ENCODE measurements at regions not wholly inside any gene's neighbourhood (a gene's known extent, or its start where the extent isn't known, plus 50 kb on each side); places are given as distances from the start of the nearest gene placed in this dataset.

- POLR2A ChIA-PET, result interaction anchor here (0.6 to 1.5 kb wide), 4 partner anchors 12 to 1404 kb away, joined by 3 to 6 read pairs (median 4); no protein-coding TSS in a partner anchor
- ATAC-seq, result no peak
Measured at GRCh38 chr13:50071379-50071778, 56.1 kb downstream of the KCNRG start.

GRCh38 chr13:50072676-50073075 is 57.4 kb downstream of the KCNRG start:
- Histone ChIP-seq H3K4me3 (ENCODE audit: low read length) (no peak overlapping the region), H3K36me3 (ENCODE audit: control insufficient read depth in 2 of 3, insufficient read depth in 3 of 3, low read length in 3 of 3) (no peaks in the 10 kb centered on the region), H3K9me3 (ENCODE audit: control insufficient read depth in 2 of 3, low read length in 3 of 3) (no peaks in the 10 kb centered on the region), H3K27ac (ENCODE audit: low read depth, low read length) (no peak overlapping the region), H3K4me1 (ENCODE audit: control insufficient read depth in 2 of 2, insufficient read depth in 2 of 2, low read length in 2 of 2) (no peaks in the 10 kb centered on the region), H3K27me3 (ENCODE audit: control insufficient read depth in 2 of 2, insufficient read depth in 2 of 2, low read length in 2 of 2) (peaks cover 0 to 7% of the 10 kb centered on the region in 2 donors)
- CTCF ChIA-PET, result no interaction called here
- ATAC-seq (no peak), DNase-seq (no peak)
- Mint-ChIP-seq H3K4me1 (peaks cover 0 to 61% (median 9%) of the 10 kb centered on the region in 7 donors), H3K27ac (no peak overlapping the region), H3K9me3 (peaks cover 0 to 1% (median 0%) of the 10 kb centered on the region in 11 donors), H3K4me3 (no peak overlapping the region), H3K36me3 (peaks cover 0 to 7% (median 2%) of the 10 kb centered on the region in 5 donors), H3K27me3 (peaks cover 0 to 10% (median 7%) of the 10 kb centered on the region in 5 donors)
- POLR2A ChIA-PET, result no interaction called here
- intact Hi-C loops (cut with micrococcal nuclease), result loop anchor here (1.0 to 2.0 kb wide), 3 partner anchors 8 to 14 kb away; no protein-coding TSS in a partner anchor

More at GRCh38 chr13:50071379-50071778, 56.1 kb downstream of the KCNRG start:
- Mint-ChIP-seq H3K4me1 (peaks cover 0 to 59% (median 9%) of the 10 kb centered on the region in 7 donors), H3K36me3 (peaks cover 0 to 14% (median 4%) of the 10 kb centered on the region in 5 donors), H3K27ac (peak overlapping the region in 1 of 9 donors; percentile 38), H3K27me3 (peaks cover 0 to 7% (median 5%) of the 10 kb centered on the region in 5 donors), H3K4me3 (peak overlapping the region in 1 of 10 donors; percentile 70), H3K9me3 (peaks cover 0 to 1% (median 0%) of the 10 kb centered on the region in 11 donors)
- intact Hi-C loops (cut with micrococcal nuclease), result no loop called here
- peaks cover 0 to 3% of the 10 kb centered on the region in 2 donors for H3K27me3 ChIP-seq (ENCODE audit: control insufficient read depth in 2 of 2, insufficient read depth in 2 of 2, low read length in 2 of 2)
- H3K36me3 ChIP-seq (ENCODE audit: control insufficient read depth in 2 of 3, insufficient read depth in 3 of 3, low read length in 3 of 3), result no peaks in the 10 kb centered on the region
- H3K4me3 ChIP-seq (ENCODE audit: low read length), result no peak overlapping the region
- H3K27ac ChIP-seq (ENCODE audit: low read depth, low read length), result no peak overlapping the region
- CTCF ChIA-PET, result no interaction called here
- H3K4me1 ChIP-seq (ENCODE audit: control insufficient read depth in 2 of 2, insufficient read depth in 2 of 2, low read length in 2 of 2), result no peaks in the 10 kb centered on the region
- no peak for DNase-seq
- no peaks in the 10 kb centered on the region for H3K9me3 ChIP-seq (ENCODE audit: control insufficient read depth in 2 of 3, low read length in 3 of 3)

GRCh38 chr13:50073340-50073739 is 58.1 kb downstream of the KCNRG start:
- Histone ChIP-seq H3K27ac (ENCODE audit: low read depth, low read length) (no peak overlapping the region), H3K27me3 (ENCODE audit: control insufficient read depth in 2 of 2, insufficient read depth in 2 of 2, low read length in 2 of 2) (peaks cover 0 to 7% of the 10 kb centered on the region in 2 donors), H3K4me1 (ENCODE audit: control insufficient read depth in 2 of 2, insufficient read depth in 2 of 2, low read length in 2 of 2) (peaks cover 0 to 6% of the 10 kb centered on the region in 2 donors), H3K4me3 (ENCODE audit: low read length) (no peak overlapping the region), H3K36me3 (ENCODE audit: control insufficient read depth in 2 of 3, insufficient read depth in 3 of 3, low read length in 3 of 3) (no peaks in the 10 kb centered on the region), H3K9me3 (ENCODE audit: control insufficient read depth in 2 of 3, low read length in 3 of 3) (no peaks in the 10 kb centered on the region)
- H3K27ac Mint-ChIP-seq, result no peak overlapping the region
- ATAC-seq, result no peak
- intact Hi-C loops (cut with micrococcal nuclease), result loop anchor here in 1 of 2 donors (1.0 to 2.0 kb wide), 2 partner anchors 8 to 15 kb away; no protein-coding TSS in a partner anchor
- H3K9me3 Mint-ChIP-seq, result peaks cover 0 to 4% (median 0%) of the 10 kb centered on the region in 11 donors
- no peak for DNase-seq
- peaks cover 0 to 15% (median 7%) of the 10 kb centered on the region in 5 donors for H3K27me3 Mint-ChIP-seq
- POLR2A ChIA-PET, result no interaction called here
- H3K4me1 Mint-ChIP-seq, result peaks cover 0 to 61% (median 9%) of the 10 kb centered on the region in 7 donors
- peaks cover 0 to 6% (median 0%) of the 10 kb centered on the region in 5 donors for H3K36me3 Mint-ChIP-seq
- CTCF ChIA-PET, result no interaction called here
- H3K4me3 Mint-ChIP-seq, result peak overlapping the region in 1 of 10 donors; percentile 7

DNA sequence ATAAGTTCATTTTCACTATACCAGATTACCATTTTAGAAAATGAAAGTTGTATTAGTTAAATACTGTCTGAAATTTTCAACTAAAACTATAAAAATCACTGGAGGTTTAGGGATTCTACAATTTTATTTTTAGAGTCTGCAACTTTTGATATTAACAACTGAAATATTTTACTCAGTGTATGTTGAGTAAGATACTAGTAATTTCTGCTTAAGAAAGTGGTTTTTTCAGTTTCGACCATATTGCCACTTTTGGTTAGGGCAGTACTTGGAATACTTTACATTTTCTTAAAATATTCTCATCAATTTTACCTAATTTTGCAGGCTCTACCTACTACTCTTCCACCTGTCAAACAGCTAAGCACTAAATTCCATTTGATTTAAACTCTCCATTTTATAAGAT is 59.6 kb downstream of the KCNRG start:
- H3K27me3 Mint-ChIP-seq, result peaks cover 0 to 15% (median 7%) of the 10 kb centered on the region in 5 donors
- peaks cover 0 to 57% (median 13%) of the 10 kb centered on the region in 7 donors for H3K4me1 Mint-ChIP-seq
- Histone ChIP-seq H3K4me1 (ENCODE audit: control insufficient read depth in 2 of 2, insufficient read depth in 2 of 2, low read length in 2 of 2) (peaks cover 0 to 6% of the 10 kb centered on the region in 2 donors), H3K27me3 (ENCODE audit: control insufficient read depth in 2 of 2, insufficient read depth in 2 of 2, low read length in 2 of 2) (peaks cover 0 to 8% of the 10 kb centered on the region in 2 donors), H3K36me3 (ENCODE audit: control insufficient read depth in 2 of 3, insufficient read depth in 3 of 3, low read length in 3 of 3) (no peaks in the 10 kb centered on the region), H3K9me3 (ENCODE audit: control insufficient read depth in 2 of 3, low read length in 3 of 3) (no peaks in the 10 kb centered on the region), H3K4me3 (ENCODE audit: low read length) (no peak overlapping the region), H3K27ac (ENCODE audit: low read depth, low read length) (no peak overlapping the region)
- no peak overlapping the region for H3K27ac Mint-ChIP-seq
- no peak for DNase-seq
- CTCF ChIA-PET, result interaction anchor here (0.6 kb wide), 1 partner anchor 942 kb away, joined by 3 read pairs; no protein-coding TSS in a partner anchor
- intact Hi-C loops (cut with micrococcal nuclease), result no loop called here
- peaks cover 0 to 6% (median 0%) of the 10 kb centered on the region in 5 donors for H3K36me3 Mint-ChIP-seq
- ATAC-seq, result no peak
- peaks cover 0 to 5% (median 0%) of the 10 kb centered on the region in 11 donors for H3K9me3 Mint-ChIP-seq
- POLR2A ChIA-PET, result interaction anchor here (1.4 to 1.5 kb wide), 2 partner anchors 51 to 77 kb away, joined by 6 read pairs; partner anchors contain the start of gene TRIM13
- no peak overlapping the region for H3K4me3 Mint-ChIP-seq

DNA sequence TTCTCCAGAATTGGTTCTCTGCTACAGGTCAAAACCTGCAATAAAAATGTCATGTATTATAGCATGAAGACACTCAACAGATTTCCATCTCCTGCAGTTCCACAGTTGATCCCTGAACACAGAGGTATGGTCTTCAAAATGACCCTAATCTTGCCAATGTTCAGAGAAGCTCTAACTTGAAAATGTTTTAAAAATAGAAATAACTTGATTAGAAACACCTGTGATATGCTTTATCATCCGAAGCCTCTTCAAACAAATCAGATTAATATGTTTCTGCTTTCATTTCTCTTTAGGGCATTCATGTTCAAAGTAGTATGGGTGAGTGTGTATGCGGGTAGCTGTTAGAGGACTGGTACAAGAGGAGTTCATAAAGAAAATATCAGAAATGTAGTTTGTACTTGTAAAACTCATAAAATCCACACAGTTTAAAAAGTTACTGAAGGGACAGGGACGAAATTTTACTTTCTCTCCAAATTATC is 60.4 kb downstream of the KCNRG start:
- DNase-seq, result no peak
- H3K9me3 Mint-ChIP-seq, result peaks cover 0 to 10% (median 0%) of the 10 kb centered on the region in 11 donors
- intact Hi-C loops (cut with micrococcal nuclease), result no loop called here
- H3K36me3 Mint-ChIP-seq, result peaks cover 0 to 13% (median 0%) of the 10 kb centered on the region in 5 donors
- peaks cover 2 to 15% (median 9%) of the 10 kb centered on the region in 5 donors for H3K27me3 Mint-ChIP-seq
- peak overlapping the region in 4 of 10 donors; percentile 10 to 67 (median 48) for H3K4me3 Mint-ChIP-seq
- CTCF ChIA-PET, result no interaction called here
- no peak for ATAC-seq
- Histone ChIP-seq H3K27ac (ENCODE audit: low read depth, low read length) (no peak overlapping the region), H3K4me3 (ENCODE audit: low read length) (no peak overlapping the region), H3K9me3 (ENCODE audit: control insufficient read depth in 2 of 3, low read length in 3 of 3) (no peaks in the 10 kb centered on the region), H3K4me1 (ENCODE audit: control insufficient read depth in 2 of 2, insufficient read depth in 2 of 2, low read length in 2 of 2) (peaks cover 4 to 6% of the 10 kb centered on the region in 2 donors), H3K27me3 (ENCODE audit: control insufficient read depth in 2 of 2, insufficient read depth in 2 of 2, low read length in 2 of 2) (peaks cover 0 to 12% of the 10 kb centered on the region in 2 donors), H3K36me3 (ENCODE audit: control insufficient read depth in 2 of 3, insufficient read depth in 3 of 3, low read length in 3 of 3) (no peaks in the 10 kb centered on the region)
- POLR2A ChIA-PET, result interaction anchor here (0.6 to 1.5 kb wide), 3 partner anchors 50 to 215 kb away, joined by 4 to 6 read pairs (median 6); partner anchors contain the start of gene TRIM13
- H3K4me1 Mint-ChIP-seq, result peaks cover 0 to 55% (median 20%) of the 10 kb centered on the region in 7 donors
- H3K27ac Mint-ChIP-seq, result peak overlapping the region in 2 of 9 donors; percentile 13 to 14

GRCh38 chr13:50077431-50077830 is 62.2 kb downstream of the KCNRG start:
- Histone ChIP-seq H3K4me1 (ENCODE audit: control insufficient read depth in 2 of 2, insufficient read depth in 2 of 2, low read length in 2 of 2) (peaks cover 5 to 6% of the 10 kb centered on the region in 2 donors), H3K27ac (ENCODE audit: low read depth, low read length) (no peak overlapping the region), H3K4me3 (ENCODE audit: low read length) (no peak overlapping the region), H3K36me3 (ENCODE audit: control insufficient read depth in 2 of 3, insufficient read depth in 3 of 3, low read length in 3 of 3) (peaks cover 0 to 5% (median 0%) of the 10 kb centered on the region in 3 experiments), H3K9me3 (ENCODE audit: control insufficient read depth in 2 of 3, low read length in 3 of 3) (no peaks in the 10 kb centered on the region), H3K27me3 (ENCODE audit: control insufficient read depth in 2 of 2, insufficient read depth in 2 of 2, low read length in 2 of 2) (peaks cover 0 to 12% of the 10 kb centered on the region in 2 donors)
- DNase-seq, result no peak
- H3K27me3 Mint-ChIP-seq, result peaks cover 4 to 21% (median 7%) of the 10 kb centered on the region in 5 donors
- ATAC-seq, result no peak
- CTCF ChIA-PET, result interaction anchor here (0.9 kb wide), 1 partner anchor 80 kb away, joined by 3 read pairs; the partner anchor contains the start of gene TRIM13
- peaks cover 0 to 20% (median 0%) of the 10 kb centered on the region in 11 donors for H3K9me3 Mint-ChIP-seq
- H3K4me1 Mint-ChIP-seq, result peaks cover under 1 to 45% (median 26%) of the 10 kb centered on the region in 7 donors
- intact Hi-C loops (cut with micrococcal nuclease), result no loop called here
- H3K4me3 Mint-ChIP-seq, result peak overlapping the region in 1 of 10 donors; percentile 16
- POLR2A ChIA-PET, result interaction anchor here (7.9 to 17.0 kb wide), 2 partner anchors 49 to 80 kb away, joined by 85 to 363 read pairs; partner anchors contain the start of gene TRIM13
- H3K36me3 Mint-ChIP-seq, result peaks cover 0 to 18% (median 0%) of the 10 kb centered on the region in 5 donors
- H3K27ac Mint-ChIP-seq, result no peak overlapping the region

All from naive thymus-derived CD4-positive, alpha-beta T cell (primary cell).